Neural cell (in vitro differentiated cells): ENCODE measurements at regions not wholly inside any gene's neighbourhood (a gene's known extent, or its start where the extent isn't known, plus 50 kb on each side); places are given as distances from the start of the nearest gene placed in this dataset.

Source experiments
- H2AFZ ChIP-seq: fragments of 200-600, 300-800 bp; sonication (generic), shearing (Covaris generic); 2 replicates; pipeline ENCODE4 v1.6.0; 2014; ENCODE audit warnings: low read depth, mild to moderate bottlenecking, antibody characterized with exemption, low read length, moderate library complexity
- H3F3A ChIP-seq: fragments of 200-600 bp; shearing (Covaris generic); 2 replicates; pipeline ENCODE4 v1.6.1; 2016; ENCODE audit warnings: mild to moderate bottlenecking, moderate library complexity, mixed read lengths, antibody characterized with exemption, low read length; ENCODE audit not compliant: insufficient read depth, poor library complexity, severe bottlenecking
- H3K27ac ChIP-seq: fragments of 200-600, 300-800 bp; sonication (generic), shearing (Covaris generic); 2 replicates; pipeline ENCODE4 v1.5.1; 2014; ENCODE audit warnings: mild to moderate bottlenecking, low read length, moderate library complexity
- H3K27me3 ChIP-seq: fragments of 300-800, 200-600 bp; sonication (generic), shearing (Covaris generic); 2 replicates; pipeline ENCODE4 v1.6.0; 2014; ENCODE audit warnings: mild to moderate bottlenecking, low read depth, low read length, moderate library complexity; ENCODE audit not compliant: insufficient read depth
- H3K36me3 ChIP-seq: fragments of 300-800, 200-600 bp; sonication (generic), shearing (Covaris generic); 2 replicates; pipeline ENCODE4 v1.5.1; 2014; ENCODE audit warnings: mild to moderate bottlenecking, antibody characterized with exemption, low read length, moderate library complexity; ENCODE audit not compliant: insufficient read depth
- H3K4me2 ChIP-seq: fragments of 300-800, 200-600 bp; sonication (generic), shearing (Covaris generic); 2 replicates; pipeline ENCODE4 v1.6.0; 2014; ENCODE audit warnings: mild to moderate bottlenecking, low read length
- H3K4me3 ChIP-seq: fragments of 300-800, 200-600 bp; sonication (generic), shearing (Covaris generic); 2 replicates; pipeline ENCODE4 v1.5.1; 2014; ENCODE audit warnings: mild to moderate bottlenecking, low read length, moderate library complexity
- H3K79me2 ChIP-seq: fragments of 200-600 bp; shearing (Covaris generic); replicated peaks from 2 replicates; pipeline ENCODE4 v1.6.0; 2014; ENCODE audit warnings: mild to moderate bottlenecking, low read length, moderate library complexity; ENCODE audit not compliant: insufficient read depth
- H3K9ac ChIP-seq: fragments of 300-800, 200-600 bp; sonication (generic), shearing (Covaris generic); 2 replicates; pipeline ENCODE4 v1.6.1; 2016; ENCODE audit warnings: mild to moderate bottlenecking, low read length, mixed read lengths
- H3K9me2 ChIP-seq: fragments of 200-600 bp; shearing (Covaris generic); 2 replicates; pipeline ENCODE4 v1.6.1; 2016; ENCODE audit warnings: mild to moderate bottlenecking, low read length, mixed read lengths; ENCODE audit not compliant: insufficient read depth
- H3K9me3 ChIP-seq: fragments of 200-600, 300-800 bp; sonication (generic), shearing (Covaris generic); 2 replicates; pipeline ENCODE4 v1.6.1; 2016; ENCODE audit warnings: mild to moderate bottlenecking, mixed run types, low read length, moderate library complexity, mixed read lengths
- H4K20me1 ChIP-seq: fragments of 200-600 bp; shearing (Covaris generic); 2 replicates; pipeline ENCODE4 v1.6.1; 2016; ENCODE audit warnings: mild to moderate bottlenecking, mixed run types; ENCODE audit not compliant: insufficient read depth
- CTCF ChIP-seq: fragments of 450-650 bp; IDR thresholded peaks from 2 replicates; pipeline ENCODE4 v1.5.1; 2014; ENCODE audit warnings: antibody characterized with exemption, mild to moderate bottlenecking, moderate library complexity; ENCODE audit not compliant: poor library complexity, severe bottlenecking
- EP300 ChIP-seq: fragments of 450-650 bp; conservative IDR thresholded peaks from 2 replicates; pipeline ENCODE4 v1.6.1; 2014; ENCODE audit warnings: antibody characterized with exemption, mild to moderate bottlenecking, moderate library complexity; ENCODE audit not compliant: poor library complexity, severe bottlenecking
- EZH2 ChIP-seq: fragments of 200-600, 300-800 bp; shearing (Covaris generic), sonication (generic); IDR thresholded peaks from 2 replicates; pipeline ENCODE4 v1.6.1; 2014; ENCODE audit warnings: antibody characterized with exemption, low read length, borderline replicate concordance, mild to moderate bottlenecking; ENCODE audit not compliant: insufficient read depth, poor library complexity, severe bottlenecking
- MXI1 ChIP-seq: fragments of 450-650 bp; conservative IDR thresholded peaks from 2 replicates; pipeline ENCODE4 v1.6.1; 2014; ENCODE audit warnings: antibody characterized with exemption, mild to moderate bottlenecking; ENCODE audit not compliant: poor library complexity, severe bottlenecking
- POLR2AphosphoS5 ChIP-seq: IDR thresholded peaks from 2 replicates; pipeline ENCODE4 v1.6.1; 2012
- RAD21 ChIP-seq: fragments of 450-650 bp; conservative IDR thresholded peaks from 2 replicates; pipeline ENCODE4 v1.6.1; 2014; ENCODE audit warnings: antibody characterized with exemption, mild to moderate bottlenecking, moderate library complexity
- SMC3 ChIP-seq: fragments of 450-650 bp; conservative IDR thresholded peaks from 2 replicates; pipeline ENCODE4 v1.6.1; 2014; ENCODE audit warnings: antibody characterized with exemption, mild to moderate bottlenecking, moderate library complexity; ENCODE audit not compliant: poor library complexity
- TAF1 ChIP-seq: IDR thresholded peaks from 2 replicates; pipeline ENCODE4 v1.6.1; 2012; ENCODE audit warnings: low read depth
- TF ChIP-seq, protein P1 (sequence below): IDR thresholded peaks from 2 replicates; pipeline ENCODE4 v1.6.1; 2012; ENCODE audit warnings: borderline replicate concordance

DNA sequence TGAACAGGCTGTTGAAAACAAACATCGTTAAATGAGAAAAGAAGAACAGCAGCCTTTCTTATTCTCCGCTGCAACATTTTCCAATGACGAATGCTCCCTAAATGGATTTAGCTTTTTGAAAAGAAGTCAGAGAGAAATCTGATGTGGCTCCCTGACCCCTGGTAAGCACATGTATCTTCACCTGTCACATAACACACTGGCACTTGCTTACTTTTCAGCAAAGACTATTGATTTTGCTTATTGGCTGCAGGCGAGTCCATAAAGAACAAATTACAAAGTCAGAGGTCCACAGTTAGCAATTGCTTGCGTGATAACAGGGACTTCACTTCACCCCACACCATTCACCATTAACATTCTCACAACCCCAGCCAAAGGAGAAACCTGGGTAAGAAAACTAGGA, 362.8 kb downstream of the GPATCH2 start:
- no peaks in the 10 kb centered on the region for H3F3A ChIP-seq
- H2AFZ ChIP-seq: no peak overlapping the region
- H3K9ac ChIP-seq: no peak overlapping the region
- H3K79me2 ChIP-seq: no peaks in the 10 kb centered on the region
- H4K20me1 ChIP-seq: no peaks in the 10 kb centered on the region
- H3K4me2 ChIP-seq: no peak overlapping the region
- no peak overlapping the region for H3K27ac ChIP-seq
- H3K4me3 ChIP-seq: no peak overlapping the region
- H3K9me3 ChIP-seq: no peaks in the 10 kb centered on the region
- TF ChIP-seq MXI1 (no peak), CTCF (no peak), RAD21 (no peak), SMC3 (no peak), EZH2 (no peak)
- no peaks in the 10 kb centered on the region for H3K36me3 ChIP-seq
- H3K9me2 ChIP-seq: no peaks in the 10 kb centered on the region
- no peaks in the 10 kb centered on the region for H3K27me3 ChIP-seq

- no peak for TF ChIP-seq POLR2AphosphoS5
- no peak for TF ChIP-seq SMC3
- Histone ChIP-seq H3K4me2 (no peak overlapping the region), H2AFZ (no peak overlapping the region), H3K27ac (no peak overlapping the region), H4K20me1 (no peaks in the 10 kb centered on the region), H3K9ac (no peak overlapping the region), H3F3A (no peaks in the 10 kb centered on the region), H3K9me2 (no peaks in the 10 kb centered on the region), H3K9me3 (no peaks in the 10 kb centered on the region), H3K79me2 (no peaks in the 10 kb centered on the region), H3K36me3 (no peaks in the 10 kb centered on the region), H3K27me3 (no peaks in the 10 kb centered on the region), H3K4me3 (no peak overlapping the region)
These were observed 369.3 kb downstream of the GPATCH2 start for GRCh38 chr1:217261636-217262035.

GRCh38 chr1:217260676-217261075, 370.2 kb downstream of the GPATCH2 start:
- no peaks in the 10 kb centered on the region for H3K79me2 ChIP-seq
- H2AFZ ChIP-seq: no peak overlapping the region
- no peak overlapping the region for H3K9ac ChIP-seq
- H3F3A ChIP-seq: no peaks in the 10 kb centered on the region
- H4K20me1 ChIP-seq: no peaks in the 10 kb centered on the region
- TF ChIP-seq MXI1 (no peak), EP300 (no peak), TAF1 (no peak), SMC3 (no peak), POLR2AphosphoS5 (no peak), EZH2 (no peak), RAD21 (no peak), CTCF (no peak)
- TF ChIP-seq, protein P1, sequence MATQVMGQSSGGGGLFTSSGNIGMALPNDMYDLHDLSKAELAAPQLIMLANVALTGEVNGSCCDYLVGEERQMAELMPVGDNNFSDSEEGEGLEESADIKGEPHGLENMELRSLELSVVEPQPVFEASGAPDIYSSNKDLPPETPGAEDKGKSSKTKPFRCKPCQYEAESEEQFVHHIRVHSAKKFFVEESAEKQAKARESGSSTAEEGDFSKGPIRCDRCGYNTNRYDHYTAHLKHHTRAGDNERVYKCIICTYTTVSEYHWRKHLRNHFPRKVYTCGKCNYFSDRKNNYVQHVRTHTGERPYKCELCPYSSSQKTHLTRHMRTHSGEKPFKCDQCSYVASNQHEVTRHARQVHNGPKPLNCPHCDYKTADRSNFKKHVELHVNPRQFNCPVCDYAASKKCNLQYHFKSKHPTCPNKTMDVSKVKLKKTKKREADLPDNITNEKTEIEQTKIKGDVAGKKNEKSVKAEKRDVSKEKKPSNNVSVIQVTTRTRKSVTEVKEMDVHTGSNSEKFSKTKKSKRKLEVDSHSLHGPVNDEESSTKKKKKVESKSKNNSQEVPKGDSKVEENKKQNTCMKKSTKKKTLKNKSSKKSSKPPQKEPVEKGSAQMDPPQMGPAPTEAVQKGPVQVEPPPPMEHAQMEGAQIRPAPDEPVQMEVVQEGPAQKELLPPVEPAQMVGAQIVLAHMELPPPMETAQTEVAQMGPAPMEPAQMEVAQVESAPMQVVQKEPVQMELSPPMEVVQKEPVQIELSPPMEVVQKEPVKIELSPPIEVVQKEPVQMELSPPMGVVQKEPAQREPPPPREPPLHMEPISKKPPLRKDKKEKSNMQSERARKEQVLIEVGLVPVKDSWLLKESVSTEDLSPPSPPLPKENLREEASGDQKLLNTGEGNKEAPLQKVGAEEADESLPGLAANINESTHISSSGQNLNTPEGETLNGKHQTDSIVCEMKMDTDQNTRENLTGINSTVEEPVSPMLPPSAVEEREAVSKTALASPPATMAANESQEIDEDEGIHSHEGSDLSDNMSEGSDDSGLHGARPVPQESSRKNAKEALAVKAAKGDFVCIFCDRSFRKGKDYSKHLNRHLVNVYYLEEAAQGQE: no peak
- H3K27me3 ChIP-seq: no peaks in the 10 kb centered on the region
- H3K9me3 ChIP-seq: no peaks in the 10 kb centered on the region
- no peak overlapping the region for H3K27ac ChIP-seq
- H3K4me2 ChIP-seq: no peak overlapping the region
- no peaks in the 10 kb centered on the region for H3K36me3 ChIP-seq
- no peaks in the 10 kb centered on the region for H3K9me2 ChIP-seq
- no peak overlapping the region for H3K4me3 ChIP-seq
